Endothelial cell of umbilical vein (primary cell): ENCODE measurements at regions not wholly inside any gene's neighbourhood (a gene's known extent, or its start where the extent isn't known, plus 50 kb on each side); places are given as distances from the start of the nearest gene placed in this dataset.

Experiments
- CTCF ChIP-seq, 2 donors: IDR thresholded peaks; 1 replicate in 1 of 2; 2 replicates in 1 of 2; pipeline ENCODE4 v1.5.1; 2011; ENCODE audit warnings: low read length in 2 of 2, mild to moderate bottlenecking in 2 of 2, moderate library complexity in 2 of 2, control low read depth in 1 of 2, inconsistent platforms in 1 of 2, low read depth in 1 of 2; ENCODE audit not compliant: insufficient read depth in 1 of 2; ENCODE audit errors: extremely low read depth in 1 of 2
- GATA2 ChIP-seq: IDR thresholded peaks from 2 replicates; pipeline ENCODE4 v1.7.0; 2011; ENCODE audit warnings: low read depth, mild to moderate bottlenecking, moderate library complexity, mixed read lengths, low read length; ENCODE audit not compliant: insufficient read length, insufficient read depth
- MAX ChIP-seq: IDR thresholded peaks from 2 replicates; pipeline ENCODE4 v1.6.1; 2011; ENCODE audit not compliant: insufficient read depth, insufficient read length
- POLR2A ChIP-seq: IDR thresholded peaks from 2 replicates; pipeline ENCODE4 v1.6.1; 2012; ENCODE audit warnings: low read depth, mild to moderate bottlenecking, control low read depth, low read length

- no peak for TF ChIP-seq CTCF (IDR thresholded peaks at IDR 0.05; ENCODE audit: extremely low read depth in 1 of 2, insufficient read depth in 1 of 2, low read depth in 1 of 2, low read length in 2 of 2)
- TF ChIP-seq MAX: no peak
- TF ChIP-seq POLR2A: no peak
- TF ChIP-seq GATA2: no peak
Observed at GRCh38 chr10:1938317-1938716, 201.0 kb upstream of the ADARB2 start.
